A549 (cell line): ENCODE measurements at regions not wholly inside any gene's neighbourhood (a gene's known extent, or its start where the extent isn't known, plus 50 kb on each side); places are given as distances from the start of the nearest gene placed in this dataset.

Experiments
- ATAC-seq, 2 experiments: fragments of 200-7000 bp in 1 of 2; fragments of >200 bp in 1 of 2; cut with Nextera tagmentation in 1 of 2; cut with Tn5 transposase in 1 of 2; 3 replicates each; pipeline versions ENCODE4 v1.8.0 to v1.9.1; 2018 to 2020; ENCODE audit warnings: mild to moderate bottlenecking in 1 of 2, moderate library complexity in 1 of 2
- CTCF ChIA-PET: fragments of 300-600 bp; sonication (Branson Sonifier 250); formaldehyde crosslinking; extraction: SDS; loops from one replicate; lab custom pipeline; 2021; ENCODE audit warnings: antibody characterized with exemption, inconsistent platforms; lab: Yijun Ruan, JAX
- POLR2A ChIA-PET: fragments of 350-600 bp; formaldehyde crosslinking; extraction: SDS; loops from one replicate; lab custom pipeline; 2021; ENCODE audit warnings: antibody characterized with exemption, inconsistent platforms; lab: Yijun Ruan, JAX
- DNase-seq, 2 experiments: peaks; one replicate each; pipeline versions ENCODE4 v3.0.0 to v3.0.0-alpha.2; 2011 to 2016; ENCODE audit warnings: low read depth in 1 of 2, low spot score in 1 of 2
- FAIRE-seq: peaks from 2 replicates; lab custom pipeline; 2011; peaks lifted over from hg19 to GRCh38; lab: Jason Lieb, UNC
- H3K27ac ChIP-seq, 2 experiments: fragments of >200 bp; sonication (Bioruptor Twin); formaldehyde crosslinking; 3 replicates each; pipeline ENCODE4 v1.5.1; 2016 to 2017
- H3K4me1 ChIP-seq: fragments of >200 bp; sonication (Bioruptor Twin); formaldehyde crosslinking; 3 replicates; pipeline ENCODE4 v1.6.1; 2016
- H3K4me2 ChIP-seq: fragments of >200 bp; sonication (Bioruptor Twin); formaldehyde crosslinking; 3 replicates; pipeline ENCODE4 v1.6.1; 2016
- H3K4me3 ChIP-seq: fragments of >200 bp; sonication (Bioruptor Twin); formaldehyde crosslinking; 3 replicates; pipeline ENCODE4 v1.5.1; 2016
- H3K9me3 ChIP-seq: fragments of >200 bp; sonication (Bioruptor Twin); formaldehyde crosslinking; 3 replicates; pipeline ENCODE4 v1.6.1; 2016
- CBX2 ChIP-seq: fragments of 200-600 bp; sonication (generic); IDR thresholded peaks from 2 replicates; pipeline ENCODE4 v1.6.1; 2016; ENCODE audit warnings: low read depth, mild to moderate bottlenecking, borderline replicate concordance
- CBX8 ChIP-seq: fragments of 200-600 bp; sonication (generic); IDR thresholded peaks from 2 replicates; pipeline ENCODE4 v1.6.1; 2016
- EP300 ChIP-seq, 2 experiments: fragments of >200 bp; sonication (Bioruptor Twin); formaldehyde crosslinking; IDR thresholded peaks; 2 replicates in 1 of 2; 3 replicates in 1 of 2; pipeline ENCODE4 v1.6.1; 2016 to 2017
- FOSB ChIP-seq: fragments of 250-450 bp; sonication (Bioruptor Pico); IDR thresholded peaks from 2 replicates; pipeline ENCODE4 v1.5.0; 2020; ENCODE audit warnings: mild to moderate bottlenecking, moderate library complexity
- HOXA7 ChIP-seq: fragments of 250-450 bp; sonication (Bioruptor Pico); IDR thresholded peaks from 2 replicates; pipeline ENCODE4 v1.5.0; 2020; ENCODE audit warnings: mild to moderate bottlenecking, moderate library complexity
- JUN ChIP-seq, 2 experiments: fragments of >200 bp; sonication (Bioruptor Twin); formaldehyde crosslinking; IDR thresholded peaks; 2 replicates in 1 of 2; 3 replicates in 1 of 2; pipeline ENCODE4 v1.6.1; 2016 to 2017
- KDM5A ChIP-seq: fragments of 200-600 bp; sonication (generic); IDR thresholded peaks from 2 replicates; pipeline ENCODE4 v1.6.1; 2016; ENCODE audit warnings: antibody characterized with exemption, mild to moderate bottlenecking
- NFE2L2 ChIP-seq: fragments of 150-350 bp; conservative IDR thresholded peaks from 2 replicates; pipeline ENCODE4 v1.6.1; 2014; ENCODE audit warnings: low read length
- PHF8 ChIP-seq: fragments of 200-600 bp; sonication (generic); IDR thresholded peaks from 2 replicates; pipeline ENCODE4 v1.6.1; 2016; ENCODE audit warnings: low read depth, mild to moderate bottlenecking, antibody characterized with exemption, moderate library complexity, borderline replicate concordance
- POLR2AphosphoS2 ChIP-seq: conservative IDR thresholded peaks from 2 replicates; pipeline ENCODE4 v1.6.1; 2012; ENCODE audit warnings: low read length, improper control_type of control experiment, inconsistent platforms
- RAD21 ChIP-seq, 2 experiments: fragments of >200 bp in 1 of 2; sonication (Bioruptor Twin) in 1 of 2; formaldehyde crosslinking in 1 of 2; IDR thresholded peaks in 1 of 2; conservative IDR thresholded peaks in 1 of 2; 2 replicates in 1 of 2; 3 replicates in 1 of 2; pipeline ENCODE4 v1.6.1; 2012 to 2018; ENCODE audit warnings: inconsistent platforms in 1 of 2
- RNF2 ChIP-seq: fragments of 200-600 bp; sonication (generic); IDR thresholded peaks from 2 replicates; pipeline ENCODE4 v1.6.1; 2016; ENCODE audit warnings: low read depth, mild to moderate bottlenecking, antibody characterized with exemption, moderate library complexity, borderline replicate concordance
- SMC3 ChIP-seq: fragments of >200 bp; sonication (Bioruptor Twin); formaldehyde crosslinking; IDR thresholded peaks from 3 replicates; pipeline ENCODE4 v1.6.1; 2018; ENCODE audit warnings: inconsistent platforms
- SREBF2 ChIP-seq: fragments of 450-650 bp; IDR thresholded peaks from 2 replicates; pipeline ENCODE4 v1.6.1; 2014; ENCODE audit warnings: mild to moderate bottlenecking, moderate library complexity
- TP53 ChIP-seq: fragments of 250-450 bp; sonication (Bioruptor Pico); IDR thresholded peaks from 2 replicates; pipeline ENCODE4 v1.5.0; 2021; ENCODE audit warnings: mild to moderate bottlenecking, moderate library complexity
- WGBS: methylation state at CpG from one replicate; pipeline ENCODE4 v1.1.6; 2017; ENCODE audit errors: missing lambda C conversion rate; 5-methylcytosine and 5-hydroxymethylcytosine counted together
- TF ChIP-seq, protein P1 (sequence below): IDR thresholded peaks from 2 replicates; pipeline ENCODE4 v1.6.1; 2012
- TF ChIP-seq, protein P2 (sequence below): fragments of 250-450 bp; sonication (Bioruptor Pico); IDR thresholded peaks from 2 replicates; pipeline ENCODE4 v1.5.0; 2020; ENCODE audit warnings: low read depth, mild to moderate bottlenecking, moderate library complexity
- TF ChIP-seq, protein P3 (sequence below): IDR thresholded peaks from 2 replicates; pipeline ENCODE4 v1.6.1; 2012
- TF ChIP-seq, protein P4 (sequence below): fragments of >200 bp; sonication (Bioruptor Twin); formaldehyde crosslinking; IDR thresholded peaks from 3 replicates; pipeline ENCODE4 v1.6.1; 2016

DNA sequence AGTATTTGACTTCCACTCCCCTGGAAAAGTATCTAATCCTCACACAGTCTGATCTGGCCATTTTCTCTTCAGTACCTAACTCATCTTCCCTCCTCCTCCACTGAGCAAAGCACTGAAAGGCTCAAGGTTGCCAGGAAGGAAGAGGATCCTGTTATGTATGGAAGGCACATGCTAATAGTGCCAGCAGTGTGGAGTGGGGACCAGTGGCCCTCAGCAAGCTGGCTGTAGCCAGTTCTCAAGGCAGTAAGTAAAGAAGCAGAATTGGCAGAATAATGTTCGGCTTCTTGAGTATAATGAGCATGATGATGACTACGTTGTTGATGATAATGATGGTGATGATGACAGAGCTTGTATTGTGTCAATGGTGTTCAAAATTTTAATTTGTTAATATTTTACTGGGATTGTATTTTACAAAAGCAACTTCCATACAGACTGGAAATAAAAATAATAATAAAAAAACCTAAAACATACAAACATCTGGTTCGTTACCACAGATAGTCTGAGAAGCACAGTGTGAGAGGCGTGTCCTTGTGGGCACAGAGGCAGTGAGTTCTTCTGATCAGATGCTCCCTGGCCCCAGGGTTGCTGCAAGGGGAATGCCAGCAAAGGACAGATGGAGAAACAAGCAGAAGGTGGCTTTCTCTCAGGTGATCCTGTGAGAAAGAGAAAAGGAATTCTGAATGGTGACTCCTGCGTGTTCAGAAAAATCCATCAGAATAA is 528.8 kb downstream of the CMPK2 start:
- Histone ChIP-seq H3K4me3 (no peak overlapping the region), H3K4me2 (no peak overlapping the region), H3K9me3 (0 out of 3 replicates have a peak, but pooled peaks cover 7% of the 10 kb centered on the region), H3K27ac (no peak overlapping the region), H3K4me1 (no peaks in the 10 kb centered on the region)
- FAIRE-seq: no peak
- ChIA-PET CTCF (no interaction called here), POLR2A (no interaction called here)
- DNase-seq: no peak
- no peak for TF ChIP-seq RNF2
- no peak for TF ChIP-seq CBX8
- TF ChIP-seq, protein P1, sequence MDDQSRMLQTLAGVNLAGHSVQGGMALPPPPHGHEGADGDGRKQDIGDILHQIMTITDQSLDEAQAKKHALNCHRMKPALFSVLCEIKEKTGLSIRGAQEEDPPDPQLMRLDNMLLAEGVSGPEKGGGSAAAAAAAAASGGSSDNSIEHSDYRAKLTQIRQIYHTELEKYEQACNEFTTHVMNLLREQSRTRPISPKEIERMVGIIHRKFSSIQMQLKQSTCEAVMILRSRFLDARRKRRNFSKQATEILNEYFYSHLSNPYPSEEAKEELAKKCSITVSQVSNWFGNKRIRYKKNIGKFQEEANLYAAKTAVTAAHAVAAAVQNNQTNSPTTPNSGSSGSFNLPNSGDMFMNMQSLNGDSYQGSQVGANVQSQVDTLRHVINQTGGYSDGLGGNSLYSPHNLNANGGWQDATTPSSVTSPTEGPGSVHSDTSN: no peak
- no peak for TF ChIP-seq POLR2AphosphoS2
- no peak for TF ChIP-seq TP53 (CRISPR knock-in tag)
- TF ChIP-seq PHF8: no peak
- TF ChIP-seq, protein P2, sequence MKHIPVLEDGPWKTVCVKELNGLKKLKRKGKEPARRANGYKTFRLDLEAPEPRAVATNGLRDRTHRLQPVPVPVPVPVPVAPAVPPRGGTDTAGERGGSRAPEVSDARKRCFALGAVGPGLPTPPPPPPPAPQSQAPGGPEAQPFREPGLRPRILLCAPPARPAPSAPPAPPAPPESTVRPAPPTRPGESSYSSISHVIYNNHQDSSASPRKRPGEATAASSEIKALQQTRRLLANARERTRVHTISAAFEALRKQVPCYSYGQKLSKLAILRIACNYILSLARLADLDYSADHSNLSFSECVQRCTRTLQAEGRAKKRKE: no peak
- TF ChIP-seq SREBF2: no peak
- no peak for TF ChIP-seq JUN (IDR thresholded peaks at IDR 0.05)
- TF ChIP-seq HOXA7: no peak
- TF ChIP-seq SMC3: no peak
- TF ChIP-seq, protein P3, sequence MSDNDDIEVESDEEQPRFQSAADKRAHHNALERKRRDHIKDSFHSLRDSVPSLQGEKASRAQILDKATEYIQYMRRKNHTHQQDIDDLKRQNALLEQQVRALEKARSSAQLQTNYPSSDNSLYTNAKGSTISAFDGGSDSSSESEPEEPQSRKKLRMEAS: no peak
- TF ChIP-seq KDM5A: no peak
- no peak for TF ChIP-seq CBX2
- no peak for TF ChIP-seq RAD21 (conservative IDR thresholded peaks at IDR 0.05 in 1 of 2, IDR thresholded peaks at IDR 0.05 in 1 of 2)
- WGBS: 21% methylated on average over 5 of the region's 5 CpGs
- ATAC-seq: no peak

DNA sequence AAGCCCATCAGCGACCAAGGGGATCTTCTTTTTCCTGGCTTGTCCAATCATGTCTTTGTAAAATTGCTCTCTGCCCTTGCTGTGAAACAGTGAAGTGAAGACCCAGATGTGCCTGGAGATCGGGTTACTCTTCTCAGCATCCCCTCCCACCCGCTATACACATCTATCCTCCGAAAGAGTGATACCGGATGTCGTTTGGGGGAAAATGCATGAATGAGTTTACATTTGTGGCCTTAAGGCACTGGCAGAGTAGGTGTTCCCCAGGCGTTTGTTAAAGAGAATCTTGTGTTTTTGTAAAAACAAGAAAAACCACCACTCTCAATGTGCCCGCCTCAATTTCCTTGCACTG is 528.3 kb downstream of the CMPK2 start:
- no peak overlapping the region for H3K4me3 ChIP-seq
- DNase-seq (no peak), FAIRE-seq (no peak), ATAC-seq (no peak)
- CTCF ChIA-PET: no interaction called here
- no peak overlapping the region for H3K27ac ChIP-seq
- 0 out of 3 replicates have a peak, but pooled peaks cover 7% of the 10 kb centered on the region for H3K9me3 ChIP-seq
- WGBS: 32% methylated on average over 8 of the region's 8 CpGs
- POLR2A ChIA-PET: no interaction called here
- H3K4me1 ChIP-seq: no peaks in the 10 kb centered on the region
- no peak overlapping the region for H3K4me2 ChIP-seq
- TF ChIP-seq, protein P4, sequence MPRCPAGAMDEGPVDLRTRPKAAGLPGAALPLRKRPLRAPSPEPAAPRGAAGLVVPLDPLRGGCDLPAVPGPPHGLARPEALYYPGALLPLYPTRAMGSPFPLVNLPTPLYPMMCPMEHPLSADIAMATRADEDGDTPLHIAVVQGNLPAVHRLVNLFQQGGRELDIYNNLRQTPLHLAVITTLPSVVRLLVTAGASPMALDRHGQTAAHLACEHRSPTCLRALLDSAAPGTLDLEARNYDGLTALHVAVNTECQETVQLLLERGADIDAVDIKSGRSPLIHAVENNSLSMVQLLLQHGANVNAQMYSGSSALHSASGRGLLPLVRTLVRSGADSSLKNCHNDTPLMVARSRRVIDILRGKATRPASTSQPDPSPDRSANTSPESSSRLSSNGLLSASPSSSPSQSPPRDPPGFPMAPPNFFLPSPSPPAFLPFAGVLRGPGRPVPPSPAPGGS: no peak
- no peak for TF ChIP-seq FOSB (CRISPR knock-in tag)
- TF ChIP-seq EP300 (IDR thresholded peaks at IDR 0.05): no peak
- no peak for TF ChIP-seq NFE2L2

DNA sequence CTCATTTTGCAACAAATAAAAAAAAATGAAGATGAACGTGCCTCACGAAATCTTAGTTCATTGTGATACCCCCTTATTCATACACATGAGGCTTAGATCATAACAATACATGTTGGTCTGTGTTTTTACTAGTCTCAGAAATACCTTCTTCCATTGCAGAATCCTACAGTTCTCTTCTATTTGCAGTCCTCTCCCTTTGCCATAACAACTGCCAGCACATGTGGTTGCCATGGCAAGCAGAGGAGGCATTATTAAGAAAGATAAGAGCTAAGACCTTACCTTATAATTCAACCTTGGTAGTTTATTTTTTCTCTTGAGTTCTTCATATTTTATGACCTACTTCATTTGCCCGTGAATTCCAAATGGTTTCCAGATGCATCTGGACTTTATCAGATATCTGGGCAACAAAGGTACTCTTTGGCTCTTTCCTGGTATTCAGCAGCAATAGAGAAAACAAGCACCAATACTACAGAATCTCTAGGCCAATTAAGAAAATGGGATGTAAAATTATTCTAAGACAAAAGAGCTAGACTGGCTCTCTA is 524.0 kb downstream of the CMPK2 start:
- FAIRE-seq (no peak), ATAC-seq (no peak), DNase-seq (no peak)
- no peak overlapping the region for H3K27ac ChIP-seq
- POLR2A ChIA-PET: no interaction called here
- H3K4me3 ChIP-seq: no peak overlapping the region
- WGBS: under 1% methylated on average over 3 of the region's 3 CpGs
- H3K4me1 ChIP-seq: no peaks in the 10 kb centered on the region
- H3K4me2 ChIP-seq: no peak overlapping the region
- CTCF ChIA-PET: interaction anchor here (0.6 kb wide), 1 partner anchor 425 kb away, joined by 3 read pairs; no protein-coding TSS in a partner anchor
- no peaks in the 10 kb centered on the region for H3K9me3 ChIP-seq
- TF ChIP-seq HOXA7 (no peak), RAD21 (conservative IDR thresholded peaks at IDR 0.05 in 1 of 2, IDR thresholded peaks at IDR 0.05 in 1 of 2) (no peak)
